ENCODE measurements at regions not wholly inside any gene's neighbourhood (a gene's known extent, or its start where the extent isn't known, plus 50 kb on each side); places are given as distances from the start of the nearest gene placed in this dataset.

GRCh38 chr13:91232716-91233115, 114.8 kb upstream of the MIR17HG start:
- TF ChIP-seq EZH2 (IDR thresholded peaks at IDR 0.05) (no peak), CTCF (IDR thresholded peaks at IDR 0.05) (no peak)

Data from neural progenitor cell (in vitro differentiated cells).